Spleen (tissue), 7 donors: ENCODE measurements at regions not wholly inside any gene's neighbourhood (a gene's known extent, or its start where the extent isn't known, plus 50 kb on each side); places are given as distances from the start of the nearest gene placed in this dataset.
"Not testable (repeated sequence)": the region's sequence is repeated elsewhere in the genome, so short reads cannot be mapped to it uniquely, and the experiment has no call there.

Experiments used
- CTCF ChIP-seq, 11 experiments: fragments of 200-600 bp in 7 of 11; fragments of 450-650 bp in 4 of 11; sonication (generic) in 4 of 11; IDR thresholded peaks in 8 of 11; conservative IDR thresholded peaks in 3 of 11; 1 replicate in 7 of 11; 2 replicates in 4 of 11; pipeline versions ENCODE4 v1.4.0 to v1.8.0; 2016 to 2021; ENCODE audit warnings: antibody characterized with exemption in 11 of 11, inconsistent platforms in 4 of 11, mild to moderate bottlenecking in 1 of 11
- POLR2A ChIP-seq, 3 donors: fragments of 450-650 bp; IDR thresholded peaks; one replicate each; pipeline ENCODE4 v1.5.1; 2017; ENCODE audit warnings: antibody characterized with exemption in 3 of 3, mild to moderate bottlenecking in 1 of 3
- donor health status: DM: no; HTN: no; CAD: no; lungs with moderate emphysema.
- donor health status: DM: no; HTN: no; CAD: no.
- donor health status: DM: no; HTN: no; CAD: no.

DNA sequence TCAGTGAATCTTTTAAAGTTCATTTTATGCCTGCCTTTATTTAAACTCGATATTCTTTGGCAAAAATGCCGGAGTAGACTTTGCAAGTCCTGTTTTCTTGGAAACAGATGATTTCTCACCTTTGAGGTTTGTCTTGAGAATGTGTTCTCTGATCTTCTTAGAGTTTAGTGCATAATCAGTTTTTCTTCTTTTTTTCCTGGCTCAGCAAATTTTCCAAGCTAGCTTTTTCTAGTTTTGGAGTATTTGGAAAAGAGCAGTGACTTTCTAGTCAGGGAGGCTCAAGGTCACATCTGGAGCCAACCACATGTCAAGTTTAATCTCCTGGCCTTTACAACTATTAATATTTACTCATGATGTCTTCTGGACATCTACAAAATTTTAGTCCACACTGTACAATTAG, 403.2 kb upstream of the FRG2C start:
- TF ChIP-seq CTCF (IDR thresholded peaks at IDR 0.05 in 8 of 11, conservative IDR thresholded peaks at IDR 0.05 in 3 of 11); POLR2A (IDR thresholded peaks at IDR 0.05): not testable (repeated sequence)
